ENCODE measurements at regions not wholly inside any gene's neighbourhood (a gene's known extent, or its start where the extent isn't known, plus 50 kb on each side); places are given as distances from the start of the nearest gene placed in this dataset.
"Not testable (repeated sequence)": the region's sequence is repeated elsewhere in the genome, so short reads cannot be mapped to it uniquely, and the experiment has no call there.

GRCh38 chr3:59254433-59254832 lies 204.6 kb upstream of the CFAP20DC start:
- DNase-seq (ENCODE audit: low spot score), result no peak

- no peak for DNase-seq (ENCODE audit: low spot score)
Observed at GRCh38 chr3:59253523-59253922, 203.7 kb upstream of the CFAP20DC start.

DNA sequence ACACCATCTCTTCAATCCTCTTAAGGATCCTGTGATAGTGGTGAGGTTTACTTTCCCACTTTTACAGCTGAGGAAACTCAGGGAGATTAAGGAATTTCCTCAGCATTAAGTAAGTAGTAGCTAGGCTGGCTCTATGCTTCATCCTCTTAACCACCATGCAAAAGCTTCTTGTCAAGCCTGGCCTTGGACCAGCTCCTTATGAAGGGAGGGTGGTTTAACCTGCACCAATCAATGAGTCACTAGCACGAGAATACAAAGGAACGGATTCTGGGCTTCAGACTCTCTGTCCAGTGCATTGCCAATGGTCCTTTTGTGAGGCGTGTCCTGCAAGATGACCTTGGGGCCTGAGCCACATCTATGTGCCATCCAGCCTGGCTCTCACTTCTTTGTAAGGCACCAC lies 202.0 kb upstream of the CFAP20DC start:
- DNase-seq (ENCODE audit: low spot score), result no peak

DNA sequence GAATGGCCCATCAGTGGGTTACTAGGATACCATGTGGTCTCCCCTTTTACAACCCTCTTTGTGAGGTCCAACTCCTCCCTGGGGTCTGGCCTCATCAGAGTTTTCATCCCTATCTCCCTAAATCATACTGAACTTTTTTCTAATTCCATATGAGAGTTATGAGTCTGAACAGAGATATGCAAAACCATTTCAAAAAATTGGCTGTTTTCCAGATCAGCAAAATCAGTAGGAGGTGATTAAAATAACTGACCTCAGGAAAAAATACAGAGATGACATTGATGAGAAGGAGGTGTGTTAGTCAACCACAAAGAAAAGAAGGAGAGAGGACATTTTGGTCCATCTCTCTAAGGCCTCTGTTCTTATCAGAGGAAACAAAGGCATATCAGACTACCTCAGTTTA lies 200.8 kb upstream of the CFAP20DC start:
- DNase-seq (ENCODE audit: low spot score), result no peak

- DNase-seq (ENCODE audit: low spot score), result no peak
Observed at GRCh38 chr3:59249698-59250361, 200.0 kb upstream of the CFAP20DC start.

DNA sequence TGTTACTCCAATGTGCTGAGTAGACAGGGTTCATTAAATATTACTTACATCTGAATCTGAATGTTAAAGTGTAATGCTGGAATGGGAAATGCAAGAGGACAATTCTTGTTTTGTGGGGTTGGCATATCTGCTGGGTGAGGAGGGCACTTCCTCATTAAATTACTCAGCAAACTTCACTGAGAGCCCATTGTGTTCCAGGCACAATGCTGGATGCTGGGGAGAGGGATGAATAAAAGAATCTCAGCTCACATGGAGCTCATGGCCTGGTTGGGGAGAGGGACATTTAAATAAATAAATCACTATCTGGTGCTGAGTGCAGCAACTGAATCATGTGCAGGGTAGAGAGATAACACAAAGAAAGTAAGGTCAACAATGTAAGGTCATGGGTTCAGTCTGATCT lies 199.2 kb upstream of the CFAP20DC start:
- DNase-seq (ENCODE audit: low spot score), result no peak

DNA sequence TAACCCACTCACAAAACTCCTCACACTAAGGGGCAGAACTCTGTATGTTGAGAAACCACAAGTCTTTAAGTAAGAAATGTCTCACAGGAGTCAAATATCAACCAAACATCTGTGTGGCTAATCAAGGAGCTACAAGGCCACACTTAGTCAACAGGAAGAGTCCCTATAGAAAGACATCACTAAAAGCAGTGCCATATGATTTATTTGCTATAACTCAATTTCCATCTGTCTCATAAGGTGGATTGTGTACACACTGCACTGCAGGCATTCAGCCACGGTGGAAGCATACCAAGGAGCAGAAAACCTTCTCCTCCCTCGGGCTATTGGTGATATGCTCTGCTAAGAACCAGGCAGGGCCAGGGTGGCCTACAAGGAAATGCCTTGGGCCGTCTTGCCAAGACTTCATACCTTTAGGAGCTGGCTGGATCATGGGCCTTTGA lies 197.6 kb upstream of the CFAP20DC start:
- DNase-seq (ENCODE audit: low spot score), result no peak

GRCh38 chr3:59246719-59247401 lies 197.0 kb upstream of the CFAP20DC start:
- DNase-seq (ENCODE audit: low spot score), result no peak

DNA sequence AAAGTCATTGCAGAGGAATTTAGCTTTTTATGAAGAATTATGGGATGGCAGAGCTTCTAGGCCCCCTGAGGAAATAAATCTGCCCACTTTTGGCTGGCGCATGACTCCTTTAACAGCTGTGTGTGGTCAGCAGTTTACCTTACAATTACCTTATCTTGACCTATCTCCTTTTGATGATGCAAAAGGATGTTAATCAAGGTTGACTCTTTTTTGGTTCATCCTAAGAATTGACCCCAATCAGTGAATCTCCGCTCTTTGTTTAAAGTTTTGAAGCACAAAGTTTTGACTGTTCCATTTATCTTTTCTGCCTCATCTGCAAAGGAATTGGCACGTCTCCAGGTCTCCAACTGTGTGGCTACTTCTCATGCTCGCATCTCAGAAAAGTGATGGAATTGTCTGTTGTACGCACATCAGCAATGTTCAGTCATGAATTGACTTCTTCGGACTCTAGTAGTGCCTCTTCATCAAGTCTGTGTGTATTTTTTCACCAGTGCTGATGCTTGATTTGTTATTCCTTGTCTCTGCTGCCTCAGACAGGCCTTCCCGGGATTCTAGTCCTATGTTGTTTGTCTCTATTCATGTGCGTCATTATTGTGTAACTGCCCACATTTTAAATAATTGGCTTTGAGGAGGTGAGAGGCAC lies 196.2 kb upstream of the CFAP20DC start:
- DNase-seq (ENCODE audit: low spot score), result no peak

GRCh38 chr3:59245300-59245858 lies 195.6 kb upstream of the CFAP20DC start:
- no peak for DNase-seq (ENCODE audit: low spot score)

GRCh38 chr3:59244343-59244742 lies 194.5 kb upstream of the CFAP20DC start:
- no peak for DNase-seq (ENCODE audit: low spot score)

DNA sequence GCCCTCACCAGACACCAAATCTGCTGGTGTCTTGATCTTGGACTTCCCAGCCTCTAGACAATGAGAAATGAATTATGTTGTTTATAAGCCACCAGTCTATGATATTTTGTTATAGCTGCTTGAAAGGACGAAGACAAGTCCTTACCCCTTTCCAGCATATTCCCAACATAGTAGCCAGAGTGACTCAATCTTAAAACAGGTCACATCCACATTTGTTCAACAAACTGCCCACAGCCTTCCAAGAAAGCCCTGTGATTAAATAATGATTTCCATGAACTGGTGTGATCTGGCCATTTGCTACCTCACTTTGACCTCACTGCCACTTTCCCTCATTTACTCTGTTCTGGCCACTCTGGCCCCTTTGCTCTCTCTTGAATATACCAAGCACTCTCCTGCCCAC lies 193.7 kb upstream of the CFAP20DC start:
- DNase-seq (ENCODE audit: low spot score), result no peak

- DNase-seq (ENCODE audit: low spot score), result no peak
Observed at GRCh38 chr3:59240666-59241255, 190.9 kb upstream of the CFAP20DC start.

DNA sequence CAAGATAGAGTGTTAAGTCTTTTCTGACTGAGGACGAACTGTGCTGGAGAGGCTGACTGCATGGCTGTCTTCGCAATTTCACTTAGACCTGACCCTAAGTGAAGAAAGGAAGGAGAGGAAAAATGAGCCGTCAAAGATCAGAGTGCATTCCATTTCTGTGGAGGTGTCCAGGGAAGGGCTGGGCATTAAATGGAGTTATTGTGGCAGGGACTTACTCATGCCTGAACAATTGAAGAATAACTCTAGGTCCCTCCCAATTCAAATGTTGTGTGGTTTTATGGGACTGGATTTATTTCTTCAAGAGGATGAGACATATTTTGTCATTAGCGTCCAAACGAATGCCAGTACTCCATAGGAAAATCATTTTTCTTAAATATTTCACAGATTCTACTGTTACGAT lies 187.3 kb upstream of the CFAP20DC start:
- no peak for DNase-seq (ENCODE audit: low spot score)

DNA sequence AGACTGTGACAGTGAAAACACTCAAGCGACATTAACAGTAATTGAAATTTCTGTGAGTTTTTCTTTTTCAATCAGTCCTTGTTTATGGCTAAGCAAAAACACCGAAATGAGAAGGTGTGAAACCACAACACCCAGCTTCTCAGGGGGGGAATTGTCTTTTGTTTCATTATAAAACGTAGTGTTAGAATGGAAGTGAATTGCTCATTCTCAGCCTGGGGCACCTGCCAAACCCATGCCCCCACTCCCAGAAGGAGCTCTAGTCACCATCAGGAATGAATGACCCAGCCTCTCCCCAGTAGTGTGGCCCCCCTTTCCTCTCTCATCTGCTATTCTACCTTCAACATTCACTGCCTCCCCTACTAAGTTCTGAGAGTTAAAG lies 185.8 kb upstream of the CFAP20DC start:
- DNase-seq (ENCODE audit: low spot score), result no peak

- no peak for DNase-seq (ENCODE audit: low spot score)
Observed at GRCh38 chr3:59234884-59235633, 185.2 kb upstream of the CFAP20DC start.

- DNase-seq (ENCODE audit: low spot score), result not testable (repeated sequence)
Observed at GRCh38 chr3:59230379-59230778, 180.6 kb upstream of the CFAP20DC start.

DNA sequence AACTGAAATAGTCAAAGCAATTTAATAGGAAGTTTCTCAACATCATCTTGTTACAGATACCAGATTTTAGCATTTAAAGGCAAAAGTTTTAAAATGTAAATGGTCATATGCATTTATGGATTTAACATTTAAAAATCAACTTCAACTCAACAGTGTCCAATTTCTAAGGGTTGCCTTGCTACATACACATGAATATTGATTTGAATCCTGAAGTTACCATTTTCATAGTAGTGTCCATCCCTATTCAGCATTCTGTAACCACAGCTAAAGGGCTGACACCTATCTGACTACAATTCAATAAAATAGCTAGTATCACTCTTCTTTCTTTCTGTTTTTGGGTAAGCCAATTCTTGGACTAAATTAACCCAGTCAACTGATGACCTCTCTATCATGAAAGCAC lies 164.0 kb upstream of the CFAP20DC start:
- no peak for DNase-seq (ENCODE audit: low spot score)

GRCh38 chr3:59212128-59212779 lies 162.4 kb upstream of the CFAP20DC start:
- peak; percentile 56 for DNase-seq (ENCODE audit: low spot score)

- DNase-seq (ENCODE audit: low spot score), result no peak
Observed at GRCh38 chr3:59210260-59210659, 160.4 kb upstream of the CFAP20DC start.

DNA sequence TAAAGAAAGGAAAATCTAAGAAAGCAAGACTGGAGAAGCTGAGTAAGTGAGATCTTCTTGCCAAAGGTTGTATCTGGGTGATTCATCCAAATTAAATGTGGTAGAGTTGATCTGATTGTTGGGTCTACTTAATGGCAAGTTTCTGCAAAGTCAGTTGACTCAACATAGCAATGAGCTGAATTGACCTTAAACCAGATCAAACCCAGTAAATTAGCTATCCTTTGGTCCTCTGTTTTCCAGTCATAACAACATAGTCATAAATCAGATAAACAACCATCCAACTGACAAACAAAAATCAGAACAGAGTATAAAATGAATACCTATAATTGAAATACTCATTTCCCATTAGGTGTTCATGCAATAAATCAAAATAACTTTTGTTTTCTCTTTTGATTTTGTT lies 142.6 kb upstream of the CFAP20DC start:
- DNase-seq (ENCODE audit: low spot score), result no peak
